A172 (cell line): ENCODE measurements at regions not wholly inside any gene's neighbourhood (a gene's known extent, or its start where the extent isn't known, plus 50 kb on each side); places are given as distances from the start of the nearest gene placed in this dataset.

Source experiments
- DNase-seq: peaks from one replicate; pipeline ENCODE4 v3.0.0-alpha.2; 2015; ENCODE audit warnings: low spot score

DNA sequence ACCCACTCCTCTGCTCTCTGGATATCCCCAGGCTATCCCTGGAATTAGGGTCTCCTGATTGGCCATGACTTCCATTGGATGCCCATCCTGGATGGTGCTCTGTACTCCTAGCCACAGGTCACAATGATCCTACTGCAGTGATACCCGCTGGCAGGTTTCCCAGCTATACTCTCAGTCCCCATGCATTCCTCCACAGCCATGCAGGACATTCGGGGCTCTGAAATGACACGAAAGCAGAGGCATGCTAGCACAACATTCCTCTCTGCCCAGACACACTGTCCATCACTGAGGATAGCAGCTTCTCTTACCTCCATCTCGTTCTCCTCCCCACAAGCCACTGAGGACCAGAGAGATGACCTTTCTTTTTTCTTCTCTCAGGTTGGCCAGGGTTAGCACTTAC lies 51.7 kb upstream of the SPATS2L start:
- no peak for DNase-seq

DNA sequence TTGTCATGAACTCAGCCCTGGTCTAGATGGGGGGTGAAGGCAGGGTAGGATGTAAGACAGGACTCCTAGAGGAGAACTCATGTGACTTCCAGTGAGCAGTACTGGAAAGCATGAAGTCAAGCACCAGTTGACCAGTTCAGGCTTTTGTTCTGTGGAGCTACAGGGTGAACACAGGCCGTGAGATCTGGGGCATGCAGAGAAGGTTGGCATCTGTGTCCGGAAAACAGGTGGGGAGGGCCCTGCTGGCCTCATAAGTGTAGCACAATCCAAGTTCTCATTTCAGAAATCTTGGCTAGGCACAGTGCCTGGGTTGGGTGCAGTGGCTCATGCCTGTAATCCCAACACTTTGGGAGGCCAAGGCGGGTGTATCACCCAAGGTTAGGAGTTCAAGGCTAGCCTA lies 50.9 kb upstream of the SPATS2L start:
- no peak for DNase-seq
